Fibroblast of lung (primary cell): ENCODE measurements at regions not wholly inside any gene's neighbourhood (a gene's known extent, or its start where the extent isn't known, plus 50 kb on each side); places are given as distances from the start of the nearest gene placed in this dataset.

Source experiments
- EZH2 ChIP-seq: IDR thresholded peaks from 2 replicates; pipeline ENCODE4 v1.5.1; 2012; ENCODE audit warnings: low read length, control low read depth, mild to moderate bottlenecking; ENCODE audit errors: missing control alignments
- TF ChIP-seq, protein P1 (sequence below), 2 donors: IDR thresholded peaks in 1 of 2; conservative IDR thresholded peaks in 1 of 2; 1 replicate in 1 of 2; 2 replicates in 1 of 2; pipeline ENCODE4 v1.5.1; 2011 to 2012; ENCODE audit warnings: low read length in 2 of 2, control low read depth in 1 of 2, inconsistent platforms in 1 of 2, low read depth in 1 of 2, mild to moderate bottlenecking in 1 of 2

GRCh38 chr4:74546057-74546456 lies 101.1 kb downstream of the AREG start:
- no peak for TF ChIP-seq EZH2
- TF ChIP-seq, protein P1, sequence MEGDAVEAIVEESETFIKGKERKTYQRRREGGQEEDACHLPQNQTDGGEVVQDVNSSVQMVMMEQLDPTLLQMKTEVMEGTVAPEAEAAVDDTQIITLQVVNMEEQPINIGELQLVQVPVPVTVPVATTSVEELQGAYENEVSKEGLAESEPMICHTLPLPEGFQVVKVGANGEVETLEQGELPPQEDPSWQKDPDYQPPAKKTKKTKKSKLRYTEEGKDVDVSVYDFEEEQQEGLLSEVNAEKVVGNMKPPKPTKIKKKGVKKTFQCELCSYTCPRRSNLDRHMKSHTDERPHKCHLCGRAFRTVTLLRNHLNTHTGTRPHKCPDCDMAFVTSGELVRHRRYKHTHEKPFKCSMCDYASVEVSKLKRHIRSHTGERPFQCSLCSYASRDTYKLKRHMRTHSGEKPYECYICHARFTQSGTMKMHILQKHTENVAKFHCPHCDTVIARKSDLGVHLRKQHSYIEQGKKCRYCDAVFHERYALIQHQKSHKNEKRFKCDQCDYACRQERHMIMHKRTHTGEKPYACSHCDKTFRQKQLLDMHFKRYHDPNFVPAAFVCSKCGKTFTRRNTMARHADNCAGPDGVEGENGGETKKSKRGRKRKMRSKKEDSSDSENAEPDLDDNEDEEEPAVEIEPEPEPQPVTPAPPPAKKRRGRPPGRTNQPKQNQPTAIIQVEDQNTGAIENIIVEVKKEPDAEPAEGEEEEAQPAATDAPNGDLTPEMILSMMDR (conservative IDR thresholded peaks at IDR 0.05 in 1 of 2, IDR thresholded peaks at IDR 0.05 in 1 of 2; ENCODE audit: low read depth in 1 of 2, low read length in 2 of 2), result no peak
